ENCODE measurements at regions not wholly inside any gene's neighbourhood (a gene's known extent, or its start where the extent isn't known, plus 50 kb on each side); places are given as distances from the start of the nearest gene placed in this dataset.

- in situ Hi-C loops (cut with HindIII; ENCODE audit: low sequenced_read_pairs) = no loop called here
- DNase-seq (ENCODE audit: low spot score) = no peak
These were observed 1084.9 kb downstream of the RPA4 start for GRCh38 chrX:97968376-97969163.

GRCh38 chrX:97984641-97985040 lies 1100.9 kb downstream of the RPA4 start:
- no peak for DNase-seq (ENCODE audit: low spot score)
- in situ Hi-C loops (cut with HindIII; ENCODE audit: low sequenced_read_pairs) = no loop called here

- in situ Hi-C loops (cut with HindIII; ENCODE audit: low sequenced_read_pairs) = no loop called here
- no peak for DNase-seq (ENCODE audit: low spot score)
These were observed 1101.4 kb downstream of the RPA4 start for GRCh38 chrX:97985096-97985495.

GRCh38 chrX:97987979-97988378 lies 1104.3 kb downstream of the RPA4 start:
- no peak for DNase-seq (ENCODE audit: low spot score)
- in situ Hi-C loops (cut with HindIII; ENCODE audit: low sequenced_read_pairs) = no loop called here

- in situ Hi-C loops (cut with HindIII; ENCODE audit: low sequenced_read_pairs) = no loop called here
- DNase-seq (ENCODE audit: low spot score) = no peak
These were observed 1112.1 kb downstream of the RPA4 start for GRCh38 chrX:97995834-97996233.

GRCh38 chrX:98028691-98029090 lies 1145.0 kb downstream of the RPA4 start:
- no peak for DNase-seq (ENCODE audit: low spot score)
- in situ Hi-C loops (cut with HindIII; ENCODE audit: low sequenced_read_pairs) = no loop called here

GRCh38 chrX:98029861-98030260 lies 1146.2 kb downstream of the RPA4 start:
- DNase-seq (ENCODE audit: low spot score) = no peak
- in situ Hi-C loops (cut with HindIII; ENCODE audit: low sequenced_read_pairs) = no loop called here

- in situ Hi-C loops (cut with HindIII; ENCODE audit: low sequenced_read_pairs) = no loop called here
These were observed 1173.5 kb downstream of the RPA4 start for GRCh38 chrX:98057176-98057575.

GRCh38 chrX:98065151-98065550 lies 1181.4 kb downstream of the RPA4 start:
- in situ Hi-C loops (cut with HindIII; ENCODE audit: low sequenced_read_pairs) = no loop called here
- DNase-seq (ENCODE audit: low spot score) = no peak

More at GRCh38 chrX:98057176-98057575, 1173.5 kb downstream of the RPA4 start:
- DNase-seq (ENCODE audit: low spot score) = no peak

- DNase-seq (ENCODE audit: low spot score) = no peak
- in situ Hi-C loops (cut with HindIII; ENCODE audit: low sequenced_read_pairs) = no loop called here
These were observed 1183.9 kb downstream of the RPA4 start for GRCh38 chrX:98067611-98068010.

GRCh38 chrX:98068024-98068580 lies 1184.4 kb downstream of the RPA4 start:
- peak; percentile 0 for DNase-seq (ENCODE audit: low spot score)
- in situ Hi-C loops (cut with HindIII; ENCODE audit: low sequenced_read_pairs) = no loop called here

GRCh38 chrX:98071331-98071730 lies 1187.6 kb downstream of the RPA4 start:
- in situ Hi-C loops (cut with HindIII; ENCODE audit: low sequenced_read_pairs) = no loop called here
- no peak for DNase-seq (ENCODE audit: low spot score)

GRCh38 chrX:98077440-98077839 lies 1193.7 kb downstream of the RPA4 start:
- in situ Hi-C loops (cut with HindIII; ENCODE audit: low sequenced_read_pairs) = no loop called here

GRCh38 chrX:98111684-98112083 lies 1228.0 kb downstream of the RPA4 start:
- DNase-seq (ENCODE audit: low spot score) = no peak
- in situ Hi-C loops (cut with HindIII; ENCODE audit: low sequenced_read_pairs) = no loop called here

More at GRCh38 chrX:98077440-98077839, 1193.7 kb downstream of the RPA4 start:
- no peak for DNase-seq (ENCODE audit: low spot score)

- DNase-seq (ENCODE audit: low spot score) = no peak
- in situ Hi-C loops (cut with HindIII; ENCODE audit: low sequenced_read_pairs) = no loop called here
These were observed 1230.3 kb downstream of the RPA4 start for GRCh38 chrX:98114021-98114420.

- in situ Hi-C loops (cut with HindIII; ENCODE audit: low sequenced_read_pairs) = no loop called here
- DNase-seq (ENCODE audit: low spot score) = no peak
These were observed 1257.8 kb downstream of the RPA4 start for GRCh38 chrX:98141466-98141865.

GRCh38 chrX:98191003-98191402 lies 1307.3 kb downstream of the RPA4 start:
- DNase-seq (ENCODE audit: low spot score) = no peak

GRCh38 chrX:98194036-98194435 lies 1310.3 kb downstream of the RPA4 start:
- in situ Hi-C loops (cut with HindIII; ENCODE audit: low sequenced_read_pairs) = no loop called here
- DNase-seq (ENCODE audit: low spot score) = no peak

More at GRCh38 chrX:98191003-98191402, 1307.3 kb downstream of the RPA4 start:
- in situ Hi-C loops (cut with HindIII; ENCODE audit: low sequenced_read_pairs) = no loop called here

- DNase-seq (ENCODE audit: low spot score) = no peak
- in situ Hi-C loops (cut with HindIII; ENCODE audit: low sequenced_read_pairs) = no loop called here
These were observed 1320.1 kb downstream of the RPA4 start for GRCh38 chrX:98203800-98204199.

GRCh38 chrX:98207947-98208346 lies 1324.2 kb downstream of the RPA4 start:
- no peak for DNase-seq (ENCODE audit: low spot score)
- in situ Hi-C loops (cut with HindIII; ENCODE audit: low sequenced_read_pairs) = no loop called here

GRCh38 chrX:98231003-98231402 lies 1347.3 kb downstream of the RPA4 start:
- in situ Hi-C loops (cut with HindIII; ENCODE audit: low sequenced_read_pairs) = no loop called here
- DNase-seq (ENCODE audit: low spot score) = no peak
